ENCODE measurements at regions not wholly inside any gene's neighbourhood (a gene's known extent, or its start where the extent isn't known, plus 50 kb on each side); places are given as distances from the start of the nearest gene placed in this dataset.

DNA sequence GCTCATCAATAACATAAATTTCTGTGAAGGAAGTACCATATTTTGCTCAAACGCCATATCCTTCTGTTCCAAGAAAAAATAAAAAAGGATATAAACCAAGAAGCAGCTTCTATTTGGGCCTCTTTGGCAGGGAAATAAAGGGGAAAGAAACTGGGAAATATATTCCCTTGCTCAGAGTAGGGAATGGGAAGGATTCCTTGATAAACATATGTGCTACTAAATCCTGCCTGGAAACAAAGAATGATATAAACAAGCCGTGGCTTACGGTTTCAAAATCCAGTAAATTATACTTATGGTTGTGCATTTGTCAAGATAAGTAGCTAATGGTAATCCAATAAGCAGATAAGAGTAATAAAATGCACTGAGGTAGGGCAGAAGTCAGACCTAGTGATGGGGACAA is 481.6 kb downstream of the NTRK2 start:
- TF ChIP-seq, protein P1, sequence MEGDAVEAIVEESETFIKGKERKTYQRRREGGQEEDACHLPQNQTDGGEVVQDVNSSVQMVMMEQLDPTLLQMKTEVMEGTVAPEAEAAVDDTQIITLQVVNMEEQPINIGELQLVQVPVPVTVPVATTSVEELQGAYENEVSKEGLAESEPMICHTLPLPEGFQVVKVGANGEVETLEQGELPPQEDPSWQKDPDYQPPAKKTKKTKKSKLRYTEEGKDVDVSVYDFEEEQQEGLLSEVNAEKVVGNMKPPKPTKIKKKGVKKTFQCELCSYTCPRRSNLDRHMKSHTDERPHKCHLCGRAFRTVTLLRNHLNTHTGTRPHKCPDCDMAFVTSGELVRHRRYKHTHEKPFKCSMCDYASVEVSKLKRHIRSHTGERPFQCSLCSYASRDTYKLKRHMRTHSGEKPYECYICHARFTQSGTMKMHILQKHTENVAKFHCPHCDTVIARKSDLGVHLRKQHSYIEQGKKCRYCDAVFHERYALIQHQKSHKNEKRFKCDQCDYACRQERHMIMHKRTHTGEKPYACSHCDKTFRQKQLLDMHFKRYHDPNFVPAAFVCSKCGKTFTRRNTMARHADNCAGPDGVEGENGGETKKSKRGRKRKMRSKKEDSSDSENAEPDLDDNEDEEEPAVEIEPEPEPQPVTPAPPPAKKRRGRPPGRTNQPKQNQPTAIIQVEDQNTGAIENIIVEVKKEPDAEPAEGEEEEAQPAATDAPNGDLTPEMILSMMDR (IDR thresholded peaks at IDR 0.05; ENCODE audit: borderline replicate concordance, insufficient read depth, low read depth, low read length), result no peak
- H3K4me3 ChIP-seq (ENCODE audit: low read depth, low read length), result no peak overlapping the region

GRCh38 chr9:85147046-85147640 is 477.6 kb downstream of the NTRK2 start:
- TF ChIP-seq, protein P1 (IDR thresholded peaks at IDR 0.05; ENCODE audit: borderline replicate concordance, insufficient read depth, low read depth, low read length), result no peak
- H3K4me3 ChIP-seq (ENCODE audit: low read depth, low read length), result no peak overlapping the region

GRCh38 chr9:85142968-85143367 is 473.4 kb downstream of the NTRK2 start:
- TF ChIP-seq, protein P1 (IDR thresholded peaks at IDR 0.05; ENCODE audit: borderline replicate concordance, insufficient read depth, low read depth, low read length), result peak; percentile 31; the same call in 1 of the 2 replicates
- no peak overlapping the region for H3K4me3 ChIP-seq (ENCODE audit: low read depth, low read length)

DNA sequence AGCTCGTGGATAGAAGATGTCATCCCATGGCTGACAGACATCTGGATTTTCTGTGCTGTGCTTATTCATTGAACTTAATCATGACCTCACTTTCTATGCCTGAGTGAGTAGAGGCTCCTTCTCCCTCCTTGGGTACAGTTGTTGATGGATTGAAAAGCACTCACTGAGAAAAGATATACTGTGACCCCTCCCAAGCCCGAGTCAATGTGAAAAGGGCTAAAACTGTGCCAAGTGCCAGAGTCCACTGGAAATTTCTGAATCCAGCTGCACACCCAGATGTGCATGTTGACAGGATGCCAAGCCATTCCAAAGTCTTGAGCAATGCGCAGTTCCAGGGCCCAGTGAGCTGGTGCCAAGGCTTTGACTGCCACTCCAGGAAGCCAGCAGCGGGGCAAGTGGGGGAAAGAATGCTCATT is 473.0 kb downstream of the NTRK2 start:
- no peak overlapping the region for H3K4me3 ChIP-seq (ENCODE audit: low read depth, low read length)
- TF ChIP-seq, protein P1 (IDR thresholded peaks at IDR 0.05; ENCODE audit: borderline replicate concordance, insufficient read depth, low read depth, low read length), result no peak

- H3K4me3 ChIP-seq (ENCODE audit: low read depth, low read length), result no peak overlapping the region
- TF ChIP-seq, protein P1 (IDR thresholded peaks at IDR 0.05; ENCODE audit: borderline replicate concordance, insufficient read depth, low read depth, low read length), result no peak
Observed at GRCh38 chr9:85137696-85138095, 468.2 kb downstream of the NTRK2 start.

DNA sequence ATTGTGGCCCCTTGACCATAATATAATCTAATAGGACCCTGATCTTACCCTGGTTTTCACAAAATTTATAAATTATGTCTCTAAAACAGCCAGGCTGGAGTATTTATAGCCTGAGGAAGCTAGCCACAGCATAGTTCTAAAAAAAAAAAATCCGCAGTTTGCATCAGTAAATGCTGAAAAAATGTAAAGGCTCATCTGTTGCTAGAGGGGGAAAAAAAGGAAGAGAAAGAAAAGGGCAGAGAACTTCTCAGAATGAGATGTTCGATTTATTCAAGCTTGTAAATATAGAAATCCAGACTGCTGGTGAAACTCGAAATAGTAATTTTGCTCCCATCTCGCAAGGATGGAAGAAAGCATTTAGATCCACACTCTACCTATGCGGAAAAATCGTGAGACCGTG is 467.5 kb downstream of the NTRK2 start:
- TF ChIP-seq, protein P1 (IDR thresholded peaks at IDR 0.05; ENCODE audit: borderline replicate concordance, insufficient read depth, low read depth, low read length), result no peak

GRCh38 chr9:85136507-85136906 is 467.0 kb downstream of the NTRK2 start:
- H3K4me3 ChIP-seq (ENCODE audit: low read depth, low read length), result no peak overlapping the region
- TF ChIP-seq, protein P1 (IDR thresholded peaks at IDR 0.05; ENCODE audit: borderline replicate concordance, insufficient read depth, low read depth, low read length), result no peak

More for the DNA sequence above, 467.5 kb downstream of the NTRK2 start:
- no peak overlapping the region for H3K4me3 ChIP-seq (ENCODE audit: low read depth, low read length)

Data from GM12875 (cell line).